A549 (cell line): ENCODE measurements at regions not wholly inside any gene's neighbourhood (a gene's known extent, or its start where the extent isn't known, plus 50 kb on each side); places are given as distances from the start of the nearest gene placed in this dataset.

ENCODE experiments used
- BHLHE40 ChIP-seq: IDR thresholded peaks from 2 replicates; pipeline ENCODE4 v1.6.1; 2012; ENCODE audit warnings: low read depth, low read length, inconsistent platforms
- CBX8 ChIP-seq: fragments of 200-600 bp; sonication (generic); IDR thresholded peaks from 2 replicates; pipeline ENCODE4 v1.6.1; 2016
- CTCF ChIP-seq: fragments of >200 bp; sonication (Bioruptor Twin); formaldehyde crosslinking; IDR thresholded peaks from 3 replicates; pipeline ENCODE4 v1.5.1; 2016
- ELK1 ChIP-seq: fragments of 150-350 bp; IDR thresholded peaks from 2 replicates; pipeline ENCODE4 v1.6.1; 2014; ENCODE audit warnings: low read depth, mild to moderate bottlenecking, low read length
- EP300 ChIP-seq, 2 experiments: fragments of >200 bp; sonication (Bioruptor Twin); formaldehyde crosslinking; IDR thresholded peaks; 2 replicates in 1 of 2; 3 replicates in 1 of 2; pipeline ENCODE4 v1.6.1; 2016 to 2017
- HMGXB4 ChIP-seq: fragments of 250-450 bp; sonication (Bioruptor Pico); IDR thresholded peaks from 2 replicates; pipeline ENCODE4 v1.5.0; 2021; ENCODE audit warnings: mild to moderate bottlenecking, moderate library complexity, borderline replicate concordance
- HOXB5 ChIP-seq: fragments of 250-450 bp; sonication (Bioruptor Pico); IDR thresholded peaks from 2 replicates; pipeline ENCODE4 v1.5.0; 2020; ENCODE audit warnings: mild to moderate bottlenecking, moderate library complexity
- PBX3 ChIP-seq: IDR thresholded peaks from 2 replicates; pipeline ENCODE4 v1.6.1; 2012
- POLR2A ChIP-seq: IDR thresholded peaks from 2 replicates; pipeline ENCODE4 v1.6.1; 2012; ENCODE audit warnings: mild to moderate bottlenecking, low read length
- POLR2AphosphoS2 ChIP-seq: conservative IDR thresholded peaks from 2 replicates; pipeline ENCODE4 v1.6.1; 2012; ENCODE audit warnings: low read length, improper control_type of control experiment, inconsistent platforms
- RCOR1 ChIP-seq: fragments of 150-350 bp; IDR thresholded peaks from 2 replicates; pipeline ENCODE4 v1.6.1; 2014; ENCODE audit warnings: antibody characterized with exemption, low read length, low read depth
- REST ChIP-seq: fragments of 200-600 bp; sonication (generic); IDR thresholded peaks from 2 replicates; pipeline ENCODE4 v1.6.1; 2016; ENCODE audit warnings: antibody characterized with exemption, mild to moderate bottlenecking, moderate library complexity
- SREBF2 ChIP-seq: fragments of 450-650 bp; IDR thresholded peaks from 2 replicates; pipeline ENCODE4 v1.6.1; 2014; ENCODE audit warnings: mild to moderate bottlenecking, moderate library complexity
- ZNF302 ChIP-seq: fragments of 250-450 bp; sonication (Bioruptor Pico); IDR thresholded peaks from 2 replicates; pipeline ENCODE4 v1.9.0; 2021; ENCODE audit warnings: inconsistent platforms, mild to moderate bottlenecking, moderate library complexity

GRCh38 chr20:29740951-29741593, 1516.4 kb upstream of the DEFB115 start:
- no peak for TF ChIP-seq HOXB5
- no peak for TF ChIP-seq CTCF
- no peak for TF ChIP-seq POLR2A
- no peak for TF ChIP-seq REST
- no peak for TF ChIP-seq CBX8
- no peak for TF ChIP-seq RCOR1
- no peak for TF ChIP-seq BHLHE40
- no peak for TF ChIP-seq PBX3
- TF ChIP-seq POLR2AphosphoS2 = no peak
- TF ChIP-seq ELK1 = no peak
- TF ChIP-seq SREBF2 = no peak
- no peak for TF ChIP-seq HMGXB4
- TF ChIP-seq EP300 (IDR thresholded peaks at IDR 0.05) = no peak
- TF ChIP-seq ZNF302 = no peak
